ENCODE measurements at regions not wholly inside any gene's neighbourhood (a gene's known extent, or its start where the extent isn't known, plus 50 kb on each side); places are given as distances from the start of the nearest gene placed in this dataset.

DNA sequence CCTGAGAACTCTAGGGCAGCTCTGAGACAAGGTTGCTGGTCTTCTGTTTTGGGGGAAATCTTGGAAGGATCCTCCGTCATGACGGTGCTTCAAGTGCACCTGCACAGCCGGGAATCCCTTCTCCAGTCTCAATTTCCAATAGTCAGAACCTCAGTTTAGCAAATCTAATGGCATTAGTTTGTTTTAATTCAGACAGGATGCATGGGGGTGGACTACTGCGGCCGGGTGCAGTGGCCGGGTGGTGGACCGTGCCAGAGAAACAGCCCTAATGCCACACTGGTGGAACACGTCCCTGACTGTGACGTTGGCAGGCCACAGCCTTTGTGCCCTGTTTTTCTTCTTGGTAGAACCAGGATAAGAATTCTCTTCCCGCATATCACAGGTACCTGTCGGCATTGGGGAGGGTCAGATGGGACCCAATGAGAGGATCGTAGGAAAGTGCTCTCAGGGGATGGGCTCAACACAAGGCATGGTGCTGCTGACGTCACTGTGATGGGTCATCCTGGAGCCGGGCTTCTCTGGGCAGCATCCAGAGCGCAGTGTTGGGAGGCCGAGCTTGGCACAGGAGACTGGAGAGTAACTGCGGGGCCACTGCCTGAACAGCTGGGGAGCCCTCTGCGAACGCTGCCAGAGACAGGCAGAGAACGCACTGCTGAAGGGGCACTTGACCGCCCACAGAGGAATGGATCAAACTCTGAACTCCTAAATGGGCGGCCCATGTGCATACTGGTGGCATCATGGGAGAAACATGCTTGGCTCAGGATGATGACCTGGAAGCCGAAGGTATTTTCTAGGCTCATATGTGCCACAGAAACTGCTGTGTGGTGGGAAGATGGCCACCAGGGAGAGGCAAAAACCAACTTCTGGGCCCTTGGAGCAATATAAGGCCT lies 313.8 kb upstream of the SHH start:
- DNase-seq: no peak
- Histone ChIP-seq H3K27me3 (peaks cover 0 to 7% (median 0%) of the 10 kb centered on the region in 4 donors), H3K9me3 (no peaks in the 10 kb centered on the region), H3K36me3 (no peaks in the 10 kb centered on the region), H3K4me3 (no peak overlapping the region), H3K4me1 (peaks cover 0 to 9% (median 0%) of the 10 kb centered on the region in 3 donors), H3K27ac (no peak overlapping the region)
- TF ChIP-seq, protein P1, sequence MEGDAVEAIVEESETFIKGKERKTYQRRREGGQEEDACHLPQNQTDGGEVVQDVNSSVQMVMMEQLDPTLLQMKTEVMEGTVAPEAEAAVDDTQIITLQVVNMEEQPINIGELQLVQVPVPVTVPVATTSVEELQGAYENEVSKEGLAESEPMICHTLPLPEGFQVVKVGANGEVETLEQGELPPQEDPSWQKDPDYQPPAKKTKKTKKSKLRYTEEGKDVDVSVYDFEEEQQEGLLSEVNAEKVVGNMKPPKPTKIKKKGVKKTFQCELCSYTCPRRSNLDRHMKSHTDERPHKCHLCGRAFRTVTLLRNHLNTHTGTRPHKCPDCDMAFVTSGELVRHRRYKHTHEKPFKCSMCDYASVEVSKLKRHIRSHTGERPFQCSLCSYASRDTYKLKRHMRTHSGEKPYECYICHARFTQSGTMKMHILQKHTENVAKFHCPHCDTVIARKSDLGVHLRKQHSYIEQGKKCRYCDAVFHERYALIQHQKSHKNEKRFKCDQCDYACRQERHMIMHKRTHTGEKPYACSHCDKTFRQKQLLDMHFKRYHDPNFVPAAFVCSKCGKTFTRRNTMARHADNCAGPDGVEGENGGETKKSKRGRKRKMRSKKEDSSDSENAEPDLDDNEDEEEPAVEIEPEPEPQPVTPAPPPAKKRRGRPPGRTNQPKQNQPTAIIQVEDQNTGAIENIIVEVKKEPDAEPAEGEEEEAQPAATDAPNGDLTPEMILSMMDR (IDR thresholded peaks at IDR 0.05): no peak
- no peak for TF ChIP-seq POLR2A (IDR thresholded peaks at IDR 0.05)
- WGBS, 2 donors: 90 to 92% methylated on average over 6 to 8 of the region's 23 CpGs
- intact Hi-C loops (cut with DNase I): no loop called here

DNA sequence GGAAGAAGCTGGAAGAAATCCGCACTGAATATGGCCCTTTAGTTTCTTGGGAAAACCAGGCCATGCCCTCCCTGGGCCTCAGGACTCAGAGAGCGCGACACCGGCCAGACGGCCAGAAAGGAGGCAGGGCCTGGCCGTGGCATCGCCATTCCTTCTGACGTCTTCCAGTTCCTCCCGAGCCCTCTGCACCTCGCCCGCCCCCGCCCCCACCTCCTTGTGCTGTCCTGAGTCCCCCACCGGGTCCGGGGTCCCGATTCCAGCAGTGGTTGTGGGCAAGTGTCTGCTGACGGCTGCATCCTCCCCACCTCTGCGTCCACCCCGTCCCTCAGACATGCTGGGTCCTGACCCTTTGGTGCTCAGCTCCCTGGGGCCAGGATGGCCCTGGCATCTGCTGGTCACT lies 312.1 kb upstream of the SHH start:
- no peak for DNase-seq
- intact Hi-C loops (cut with DNase I): no loop called here
- Histone ChIP-seq H3K27ac (no peak overlapping the region), H3K9me3 (no peaks in the 10 kb centered on the region), H3K27me3 (peaks cover 0 to 9% (median 0%) of the 10 kb centered on the region in 4 donors), H3K4me1 (peaks cover 0 to 9% (median 0%) of the 10 kb centered on the region in 3 donors), H3K4me3 (no peak overlapping the region), H3K36me3 (no peaks in the 10 kb centered on the region)
- WGBS, 2 donors: 82 to 90% methylated on average over 7 to 9 of the region's 18 CpGs
- no peak for TF ChIP-seq POLR2A (IDR thresholded peaks at IDR 0.05)
- TF ChIP-seq, protein P1 (IDR thresholded peaks at IDR 0.05): no peak

- H3K36me3 ChIP-seq: no peaks in the 10 kb centered on the region
- no peak overlapping the region for H3K4me3 ChIP-seq
- intact Hi-C loops (cut with DNase I): no loop called here
- peaks cover 0 to 9% (median 0%) of the 10 kb centered on the region in 4 donors for H3K27me3 ChIP-seq
- 93 to 98% methylated on average over 19 to 21 of the region's 25 CpGs for WGBS, 2 donors
- TF ChIP-seq, protein P1 (IDR thresholded peaks at IDR 0.05): no peak
- TF ChIP-seq POLR2A (IDR thresholded peaks at IDR 0.05): no peak
- peaks cover 0 to 9% (median 0%) of the 10 kb centered on the region in 3 donors for H3K4me1 ChIP-seq
- H3K9me3 ChIP-seq: no peaks in the 10 kb centered on the region
- DNase-seq: no peak
- H3K27ac ChIP-seq: no peak overlapping the region
Measured at GRCh38 chr7:156123362-156123761, 311.1 kb upstream of the SHH start.

GRCh38 chr7:156122752-156123354 lies 310.6 kb upstream of the SHH start:
- H3K9me3 ChIP-seq: no peaks in the 10 kb centered on the region
- intact Hi-C loops (cut with DNase I): no loop called here
- no peak for DNase-seq
- H3K36me3 ChIP-seq: no peaks in the 10 kb centered on the region
- TF ChIP-seq, protein P1 (IDR thresholded peaks at IDR 0.05): no peak
- no peak for TF ChIP-seq POLR2A (IDR thresholded peaks at IDR 0.05)
- H3K4me3 ChIP-seq: no peak overlapping the region
- peaks cover 0 to 9% (median 0%) of the 10 kb centered on the region in 4 donors for H3K27me3 ChIP-seq
- peaks cover 0 to 9% (median 0%) of the 10 kb centered on the region in 3 donors for H3K4me1 ChIP-seq
- no peak overlapping the region for H3K27ac ChIP-seq
- WGBS, 2 donors: 88% methylated on average over 7 to 20 of the region's 23 CpGs

- DNase-seq: no peak
- intact Hi-C loops (cut with DNase I): no loop called here
- Histone ChIP-seq H3K36me3 (no peaks in the 10 kb centered on the region), H3K4me3 (no peak overlapping the region), H3K27me3 (peaks cover 0 to 9% (median 0%) of the 10 kb centered on the region in 4 donors), H3K9me3 (no peaks in the 10 kb centered on the region), H3K27ac (no peak overlapping the region), H3K4me1 (peaks cover 0 to under 1% (median 0%) of the 10 kb centered on the region in 3 donors)
- 96% methylated on average over 13 of the region's 17 CpGs; no CpG with 5 or more reads in 1 of the 2 donors for WGBS, 2 donors
- TF ChIP-seq, protein P1 (IDR thresholded peaks at IDR 0.05): no peak
- TF ChIP-seq POLR2A (IDR thresholded peaks at IDR 0.05): no peak
Measured at GRCh38 chr7:156121956-156122355, 309.7 kb upstream of the SHH start.

Measured in esophagus squamous epithelium (tissue), 5 donors.